ELF-1 (cell line): ENCODE measurements at regions not wholly inside any gene's neighbourhood (a gene's known extent, or its start where the extent isn't known, plus 50 kb on each side); places are given as distances from the start of the nearest gene placed in this dataset.

Source experiments
- DNase-seq: peaks from one replicate; pipeline ENCODE4 v3.0.0-alpha.2; 2016; ENCODE audit warnings: low read depth, low spot score

- no peak for DNase-seq
Measured at GRCh38 chr15:35769656-35770055, 223.7 kb upstream of the DPH6 start.

- DNase-seq = no peak
Measured at GRCh38 chr15:35771746-35772442, 225.9 kb upstream of the DPH6 start.

GRCh38 chr15:35774653-35775052, 228.7 kb upstream of the DPH6 start:
- no peak for DNase-seq

GRCh38 chr15:35775471-35775870, 229.5 kb upstream of the DPH6 start:
- no peak for DNase-seq

GRCh38 chr15:35777061-35777460, 231.1 kb upstream of the DPH6 start:
- DNase-seq = no peak

- no peak for DNase-seq
Measured at GRCh38 chr15:35783203-35783602, 237.2 kb upstream of the DPH6 start.

GRCh38 chr15:35784745-35785144, 238.8 kb upstream of the DPH6 start:
- DNase-seq = peak; percentile 3

GRCh38 chr15:35810007-35810406, 264.0 kb upstream of the DPH6 start:
- no peak for DNase-seq

GRCh38 chr15:35813573-35813972, 267.6 kb upstream of the DPH6 start:
- no peak for DNase-seq

- no peak for DNase-seq
Measured at GRCh38 chr15:35818846-35819245, 272.9 kb upstream of the DPH6 start.

GRCh38 chr15:35822153-35822552, 276.2 kb upstream of the DPH6 start:
- DNase-seq = no peak

- DNase-seq = no peak
Measured at GRCh38 chr15:35827141-35827540, 281.2 kb upstream of the DPH6 start.

GRCh38 chr15:35827911-35828310, 281.9 kb upstream of the DPH6 start:
- no peak for DNase-seq

- DNase-seq = no peak
Measured at GRCh38 chr15:35833581-35833980, 287.6 kb upstream of the DPH6 start.

- no peak for DNase-seq
Measured at GRCh38 chr15:35834216-35834830, 288.4 kb upstream of the DPH6 start.

- no peak for DNase-seq
Measured at GRCh38 chr15:35834866-35835265, 288.9 kb upstream of the DPH6 start.

GRCh38 chr15:35838424-35839111, 292.6 kb upstream of the DPH6 start:
- DNase-seq = peak; percentile 10

- no peak for DNase-seq
Measured at GRCh38 chr15:35842631-35843030, 296.7 kb upstream of the DPH6 start.

GRCh38 chr15:35843498-35843897, 297.5 kb upstream of the DPH6 start:
- DNase-seq = no peak

GRCh38 chr15:35850284-35850683, 304.3 kb upstream of the DPH6 start:
- DNase-seq = no peak

- DNase-seq = no peak
Measured at GRCh38 chr15:35851491-35851890, 305.5 kb upstream of the DPH6 start.

- no peak for DNase-seq
Measured at GRCh38 chr15:35852818-35853624, 307.1 kb upstream of the DPH6 start.
